ENCODE measurements at regions not wholly inside any gene's neighbourhood (a gene's known extent, or its start where the extent isn't known, plus 50 kb on each side); places are given as distances from the start of the nearest gene placed in this dataset.
"Not testable (repeated sequence)": the region's sequence is repeated elsewhere in the genome, so short reads cannot be mapped to it uniquely, and the experiment has no call there.

DNA sequence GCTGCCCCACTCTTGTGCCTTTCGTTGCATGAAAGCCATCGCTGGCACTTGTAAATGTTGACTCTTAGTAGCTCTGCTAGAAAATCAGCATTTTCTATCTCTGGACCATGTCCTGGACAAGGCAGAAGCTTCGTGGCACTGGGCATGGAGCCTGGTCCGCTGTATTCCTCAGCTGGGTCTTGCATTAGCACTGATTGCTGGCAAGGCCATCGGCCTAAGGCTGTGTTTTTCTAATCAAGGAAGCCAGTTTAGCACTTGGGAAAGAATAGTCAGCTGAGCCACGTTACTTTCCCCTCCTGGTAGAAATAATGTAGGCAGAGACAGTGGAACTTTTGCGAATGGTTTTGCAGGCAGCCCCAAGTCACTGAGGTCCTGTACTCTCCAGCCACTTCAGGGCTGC, 180.2 kb upstream of the EOLA2 start:
- H3K27me3 ChIP-seq = no peaks in the 10 kb centered on the region
- intact Hi-C loops (cut with DNase I) = no loop called here
- no peak overlapping the region for H3K27ac ChIP-seq
- no peaks in the 10 kb centered on the region for H3K9me3 ChIP-seq
- WGBS, 2 donors = 80 to 89% methylated on average over 7 of the region's 7 CpGs
- no peak for TF ChIP-seq POLR2AphosphoS5 (IDR thresholded peaks at IDR 0.05)
- TF ChIP-seq, protein P1, sequence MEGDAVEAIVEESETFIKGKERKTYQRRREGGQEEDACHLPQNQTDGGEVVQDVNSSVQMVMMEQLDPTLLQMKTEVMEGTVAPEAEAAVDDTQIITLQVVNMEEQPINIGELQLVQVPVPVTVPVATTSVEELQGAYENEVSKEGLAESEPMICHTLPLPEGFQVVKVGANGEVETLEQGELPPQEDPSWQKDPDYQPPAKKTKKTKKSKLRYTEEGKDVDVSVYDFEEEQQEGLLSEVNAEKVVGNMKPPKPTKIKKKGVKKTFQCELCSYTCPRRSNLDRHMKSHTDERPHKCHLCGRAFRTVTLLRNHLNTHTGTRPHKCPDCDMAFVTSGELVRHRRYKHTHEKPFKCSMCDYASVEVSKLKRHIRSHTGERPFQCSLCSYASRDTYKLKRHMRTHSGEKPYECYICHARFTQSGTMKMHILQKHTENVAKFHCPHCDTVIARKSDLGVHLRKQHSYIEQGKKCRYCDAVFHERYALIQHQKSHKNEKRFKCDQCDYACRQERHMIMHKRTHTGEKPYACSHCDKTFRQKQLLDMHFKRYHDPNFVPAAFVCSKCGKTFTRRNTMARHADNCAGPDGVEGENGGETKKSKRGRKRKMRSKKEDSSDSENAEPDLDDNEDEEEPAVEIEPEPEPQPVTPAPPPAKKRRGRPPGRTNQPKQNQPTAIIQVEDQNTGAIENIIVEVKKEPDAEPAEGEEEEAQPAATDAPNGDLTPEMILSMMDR (IDR thresholded peaks at IDR 0.05) = no peak
- no peak for TF ChIP-seq EP300 (IDR thresholded peaks at IDR 0.05)
- TF ChIP-seq POLR2A (IDR thresholded peaks at IDR 0.05) = no peak
- no peaks in the 10 kb centered on the region for H3K4me1 ChIP-seq
- DNase-seq = no peak
- no peaks in the 10 kb centered on the region for H3K36me3 ChIP-seq
- H3K4me3 ChIP-seq = no peak overlapping the region

DNA sequence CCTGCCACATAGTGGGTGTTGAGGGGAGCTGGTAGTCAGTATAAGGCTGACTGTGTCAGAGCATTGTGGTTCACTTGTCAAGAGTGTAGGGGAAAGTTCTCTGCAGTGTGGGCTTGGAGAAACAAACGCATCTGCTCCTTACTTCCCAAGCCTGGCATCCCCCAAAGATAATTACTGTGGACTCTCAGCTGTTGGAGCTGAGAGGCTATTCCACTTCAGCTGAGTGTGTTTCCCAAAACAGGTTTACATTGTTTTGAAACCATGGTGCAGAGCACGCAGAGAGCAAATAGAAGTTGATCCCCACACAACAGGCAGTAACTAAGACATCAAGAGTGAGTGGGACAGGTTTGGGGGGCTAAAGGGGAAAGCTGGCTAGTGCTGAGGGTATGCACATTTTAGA, 181.0 kb upstream of the EOLA2 start:
- no peaks in the 10 kb centered on the region for H3K9me3 ChIP-seq
- H3K27me3 ChIP-seq = no peaks in the 10 kb centered on the region
- no peaks in the 10 kb centered on the region for H3K4me1 ChIP-seq
- intact Hi-C loops (cut with DNase I) = no loop called here
- 76 to 83% methylated on average over 2 of the region's 2 CpGs for WGBS, 2 donors
- H3K36me3 ChIP-seq = no peaks in the 10 kb centered on the region
- no peak overlapping the region for H3K27ac ChIP-seq
- DNase-seq = no peak
- no peak overlapping the region for H3K4me3 ChIP-seq
- no peak for TF ChIP-seq POLR2AphosphoS5 (IDR thresholded peaks at IDR 0.05)
- TF ChIP-seq EP300 (IDR thresholded peaks at IDR 0.05) = no peak
- TF ChIP-seq, protein P1 (IDR thresholded peaks at IDR 0.05) = no peak
- TF ChIP-seq POLR2A (IDR thresholded peaks at IDR 0.05) = no peak

DNA sequence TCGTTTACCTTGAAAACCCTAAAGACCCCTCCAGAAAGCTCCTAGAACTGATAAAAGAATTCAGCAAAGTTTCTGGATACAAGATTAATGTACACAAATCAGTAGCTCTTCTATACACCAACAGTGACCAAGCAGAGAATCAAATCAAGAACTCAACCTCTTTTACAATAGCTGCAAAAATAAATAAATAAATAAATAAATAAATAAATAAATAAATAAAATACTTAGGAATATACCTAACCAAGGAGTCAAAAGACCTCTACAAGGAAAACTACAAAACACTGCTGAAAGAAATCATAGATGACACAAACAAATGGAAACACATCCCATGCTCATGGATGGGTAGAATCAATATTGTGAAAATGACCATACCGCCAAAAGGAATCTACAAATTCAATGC, 186.8 kb upstream of the EOLA2 start:
- H3K9me3 ChIP-seq; H3K27me3 ChIP-seq; H3K4me3 ChIP-seq; intact Hi-C loops (cut with DNase I); H3K27ac ChIP-seq; H3K4me1 ChIP-seq; H3K36me3 ChIP-seq; DNase-seq: not testable (repeated sequence)
- 86 to 90% methylated on average over 2 of the region's 2 CpGs for WGBS, 2 donors

DNA sequence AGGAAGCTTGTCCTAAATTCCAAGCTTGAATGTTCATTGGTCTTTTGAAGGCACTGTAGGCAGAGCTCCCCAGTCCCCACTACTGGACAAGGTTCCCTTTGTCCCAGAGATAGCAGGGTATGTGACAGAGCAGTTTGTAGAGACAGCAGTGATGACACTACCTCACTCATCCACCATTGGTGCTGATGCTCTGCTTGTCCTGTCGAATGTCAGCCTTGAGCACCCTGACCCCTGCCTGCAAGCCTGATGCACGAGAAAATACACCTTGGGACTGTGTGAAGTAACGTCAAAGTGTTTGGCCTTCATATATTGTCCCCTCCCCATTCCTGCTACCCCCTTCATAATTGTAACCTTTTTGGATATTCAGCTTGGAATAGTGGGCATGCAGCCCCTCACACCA, 188.9 kb upstream of the EOLA2 start:
- 85 to 87% methylated on average over 3 of the region's 3 CpGs for WGBS, 2 donors
- TF ChIP-seq EP300 (IDR thresholded peaks at IDR 0.05) = no peak
- no peak for TF ChIP-seq POLR2A (IDR thresholded peaks at IDR 0.05)
- TF ChIP-seq, protein P1 (IDR thresholded peaks at IDR 0.05) = no peak
- TF ChIP-seq POLR2AphosphoS5 (IDR thresholded peaks at IDR 0.05) = no peak
- Histone ChIP-seq H3K36me3 (no peaks in the 10 kb centered on the region), H3K9me3 (no peaks in the 10 kb centered on the region), H3K4me3 (no peak overlapping the region), H3K27ac (no peak overlapping the region), H3K27me3 (no peaks in the 10 kb centered on the region), H3K4me1 (no peaks in the 10 kb centered on the region)
- intact Hi-C loops (cut with DNase I) = no loop called here
- no peak for DNase-seq

DNA sequence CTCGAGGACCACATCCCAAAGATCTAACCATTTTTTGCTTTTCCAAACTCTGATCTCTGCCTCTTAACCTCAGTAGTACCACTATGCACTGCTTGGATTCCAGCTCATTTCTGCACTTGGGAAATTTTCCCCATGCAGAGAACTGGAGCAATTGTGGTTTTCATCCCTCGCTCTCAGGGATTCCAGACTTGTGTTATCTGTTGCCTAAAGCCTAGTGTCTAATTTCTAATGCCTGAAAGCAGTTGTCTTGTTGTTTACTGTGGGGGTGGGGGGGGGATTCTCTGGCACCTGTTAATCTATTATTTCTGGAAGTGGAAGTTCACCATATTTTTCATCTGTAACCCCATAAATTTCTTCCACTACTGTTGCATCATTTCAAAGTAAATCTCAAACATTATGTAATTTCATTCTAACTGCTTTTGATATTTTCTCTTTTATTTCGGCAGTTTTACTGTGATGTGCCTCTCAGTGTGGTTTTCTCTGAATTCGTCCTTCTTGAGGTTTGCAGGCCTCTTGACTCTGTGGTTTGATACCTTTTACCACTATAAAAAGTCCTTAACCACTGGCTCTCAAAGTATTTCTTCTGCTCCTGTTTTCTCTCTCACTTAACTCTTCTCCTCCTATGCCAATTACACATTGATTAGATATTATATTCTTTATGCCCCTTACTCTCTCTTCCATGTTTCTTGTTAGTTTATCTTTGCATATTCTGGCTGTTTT, 205.6 kb upstream of the EOLA2 start:
- WGBS, 2 donors = 74 to 84% methylated on average over 4 of the region's 4 CpGs
- TF ChIP-seq EP300 (IDR thresholded peaks at IDR 0.05) = no peak
- no peak for TF ChIP-seq POLR2A (IDR thresholded peaks at IDR 0.05)
- TF ChIP-seq, protein P1 (IDR thresholded peaks at IDR 0.05) = no peak
- no peak for TF ChIP-seq POLR2AphosphoS5 (IDR thresholded peaks at IDR 0.05)
- intact Hi-C loops (cut with DNase I) = no loop called here
- Histone ChIP-seq H3K36me3 (no peaks in the 10 kb centered on the region), H3K4me1 (no peaks in the 10 kb centered on the region), H3K27me3 (no peaks in the 10 kb centered on the region), H3K27ac (no peak overlapping the region), H3K4me3 (no peak overlapping the region), H3K9me3 (no peaks in the 10 kb centered on the region)
- DNase-seq = no peak
